Pancreas (tissue), 10 donors: ENCODE measurements at regions not wholly inside any gene's neighbourhood (a gene's known extent, or its start where the extent isn't known, plus 50 kb on each side); places are given as distances from the start of the nearest gene placed in this dataset.

ENCODE experiments used
- ATAC-seq, 4 donors: fragments of 200-7000 bp; cut with Tn5 transposase; one replicate each; pipeline versions ENCODE4 v1.8.0 to v1.9.1; 2020; ENCODE audit warnings: mild to moderate bottlenecking in 4 of 4, moderate library complexity in 4 of 4
- DNase-seq, 6 donors: peaks; one replicate each; pipeline ENCODE4 v3.0.0-alpha.2; 2020
- FAIRE-seq: peaks from 2 replicates; lab custom pipeline; 2012; peaks lifted over from hg19 to GRCh38; lab: Jason Lieb, UNC
- H3K27ac ChIP-seq, 4 donors: fragments of 200-600 bp; sonication (generic); 1 replicate in 3 of 4; 2 replicates in 1 of 4; pipeline versions ENCODE4 v1.5.0 to v1.8.0; 2020
- H3K27me3 ChIP-seq, 4 donors: fragments of 200-600 bp; one replicate each; pipeline ENCODE4 v1.8.0; 2021
- H3K36me3 ChIP-seq, 3 donors: fragments of 200-600 bp; sonication (generic) in 1 of 3; one replicate each; pipeline versions ENCODE4 v1.5.0 to v1.8.0; 2020 to 2021
- H3K4me1 ChIP-seq, 3 donors: fragments of 200-600 bp; one replicate each; pipeline ENCODE4 v1.8.0; 2021
- H3K4me3 ChIP-seq, 4 donors: fragments of 200-600 bp; sonication (generic) in 2 of 4; one replicate each; pipeline versions ENCODE4 v1.5.0 to v1.8.0; 2020 to 2021
- H3K9me3 ChIP-seq, 4 donors: fragments of 200-600 bp; one replicate each; pipeline ENCODE4 v1.8.0; 2021
- CTCF ChIP-seq, 4 donors: fragments of 200-600 bp; sonication (generic) in 3 of 4; IDR thresholded peaks; one replicate each; pipeline versions ENCODE4 v1.5.0 to v1.8.0; 2021; ENCODE audit warnings: antibody characterized with exemption in 4 of 4
- WGBS, 2 donors: extraction: QIAGEN DNeasy Blood & Tissue Kit; methylation state at CpG; one replicate each; pipeline ENCODE4 v1.1.7; 2013; 5-methylcytosine and 5-hydroxymethylcytosine counted together
- intact Hi-C, 3 donors: fragments of 100-400 bp; cut with DNase I; formaldehyde crosslinking; loops; one replicate each; pipeline versions ENCODE4 v1.11.1 to v1.14.2; 2022
- donor health status: healthy with polysubstance abuse.
- donor health status: DM: no; HTN: no; CAD: no; lungs with moderate emphysema.
- donor health status: DM: no; HTN: no; CAD: no.
- donor health status: control.
- donor health status: control.
- donor health status: Bipolar disorder and iron deficiency.
- donor health status: DM: yes; HTN: yes; CAD: no.
- donor health status: DM: no; HTN: no; CAD: no.
- donor health status: DM: no; HTN: no; CAD: no.
- donor health status: DM: yes; HTN: yes; CAD: no.

DNA sequence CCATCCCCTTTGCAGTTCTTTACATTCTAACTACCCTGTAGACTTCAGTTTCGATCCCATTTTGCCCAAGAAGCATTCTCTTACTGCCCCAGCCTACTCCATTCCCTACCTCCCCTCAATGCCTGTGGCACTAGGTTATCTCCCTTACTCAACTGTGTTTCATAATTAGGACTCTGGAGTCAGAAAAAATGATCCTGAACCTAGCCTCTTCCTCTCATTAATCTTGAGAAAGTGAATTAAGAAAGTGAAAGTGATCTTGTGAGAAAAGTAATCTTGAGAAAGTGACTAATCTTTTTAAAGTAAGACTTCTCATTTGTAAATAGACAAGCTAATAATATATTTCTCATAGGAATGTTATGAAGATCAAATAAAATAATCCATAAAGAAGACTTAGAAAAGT lies 444.0 kb upstream of the TRPC7 start:
- TF ChIP-seq CTCF (IDR thresholded peaks at IDR 0.05), result no peak
- Histone ChIP-seq H3K36me3 (no peaks in the 10 kb centered on the region), H3K4me1 (no peaks in the 10 kb centered on the region), H3K4me3 (no peak overlapping the region), H3K27me3 (no peaks in the 10 kb centered on the region), H3K27ac (no peak overlapping the region), H3K9me3 (no peaks in the 10 kb centered on the region)
- FAIRE-seq (no peak), ATAC-seq (no peak), DNase-seq (no peak)
- intact Hi-C loops, result no loop called here
- WGBS, 2 donors, result 50 to 61% methylated on average over 1 of the region's 1 CpG

DNA sequence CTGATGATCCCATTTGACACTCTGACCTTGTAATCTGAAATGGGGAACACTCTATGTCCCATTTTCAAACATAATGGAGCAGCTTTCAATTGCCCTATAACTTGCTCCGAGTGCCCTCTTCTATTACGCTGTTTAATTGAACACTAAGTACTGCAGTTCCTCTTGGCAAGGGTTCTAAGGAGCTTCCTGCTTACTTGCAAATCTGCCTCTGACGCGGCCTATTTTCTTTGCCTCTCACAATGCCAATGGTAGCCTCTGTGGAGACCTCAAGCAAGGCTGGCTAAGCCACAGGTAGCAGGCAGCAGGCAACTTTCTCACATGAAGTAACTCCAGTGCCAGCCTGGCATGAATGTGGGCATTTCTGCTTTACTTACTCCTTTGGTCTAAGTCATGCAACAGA lies 443.4 kb upstream of the TRPC7 start:
- Histone ChIP-seq H3K4me3 (no peak overlapping the region), H3K9me3 (no peaks in the 10 kb centered on the region), H3K27ac (no peak overlapping the region), H3K36me3 (no peaks in the 10 kb centered on the region), H3K4me1 (no peaks in the 10 kb centered on the region), H3K27me3 (no peaks in the 10 kb centered on the region)
- no peak for DNase-seq
- no peak for ATAC-seq
- no peak for TF ChIP-seq CTCF (IDR thresholded peaks at IDR 0.05)
- 82 to 87% methylated on average over 4 of the region's 4 CpGs for WGBS, 2 donors
- intact Hi-C loops, result no loop called here
- FAIRE-seq, result no peak

GRCh38 chr5:136805466-136805865 lies 440.1 kb upstream of the TRPC7 start:
- intact Hi-C loops, result no loop called here
- WGBS, 2 donors, result 92% methylated on average over 2 of the region's 2 CpGs
- FAIRE-seq (no peak), ATAC-seq (no peak), DNase-seq (no peak)
- Histone ChIP-seq H3K27ac (no peak overlapping the region), H3K27me3 (no peaks in the 10 kb centered on the region), H3K4me1 (no peaks in the 10 kb centered on the region), H3K9me3 (no peaks in the 10 kb centered on the region), H3K36me3 (no peaks in the 10 kb centered on the region), H3K4me3 (no peak overlapping the region)
- TF ChIP-seq CTCF (IDR thresholded peaks at IDR 0.05), result no peak

GRCh38 chr5:136802383-136802782 lies 437.0 kb upstream of the TRPC7 start:
- WGBS, 2 donors, result 45 to 51% methylated on average over 2 of the region's 2 CpGs
- ATAC-seq (peak in 1 of 4 donors; percentile 50), FAIRE-seq (no peak), DNase-seq (peak in 1 of 6 donors; percentile 19)
- TF ChIP-seq CTCF (IDR thresholded peaks at IDR 0.05), result no peak
- H3K27me3 ChIP-seq, result no peaks in the 10 kb centered on the region
- no peak overlapping the region for H3K4me3 ChIP-seq
- intact Hi-C loops, result no loop called here
- H3K36me3 ChIP-seq, result no peaks in the 10 kb centered on the region
- no peaks in the 10 kb centered on the region for H3K4me1 ChIP-seq
- no peak overlapping the region for H3K27ac ChIP-seq
- no peaks in the 10 kb centered on the region for H3K9me3 ChIP-seq

DNA sequence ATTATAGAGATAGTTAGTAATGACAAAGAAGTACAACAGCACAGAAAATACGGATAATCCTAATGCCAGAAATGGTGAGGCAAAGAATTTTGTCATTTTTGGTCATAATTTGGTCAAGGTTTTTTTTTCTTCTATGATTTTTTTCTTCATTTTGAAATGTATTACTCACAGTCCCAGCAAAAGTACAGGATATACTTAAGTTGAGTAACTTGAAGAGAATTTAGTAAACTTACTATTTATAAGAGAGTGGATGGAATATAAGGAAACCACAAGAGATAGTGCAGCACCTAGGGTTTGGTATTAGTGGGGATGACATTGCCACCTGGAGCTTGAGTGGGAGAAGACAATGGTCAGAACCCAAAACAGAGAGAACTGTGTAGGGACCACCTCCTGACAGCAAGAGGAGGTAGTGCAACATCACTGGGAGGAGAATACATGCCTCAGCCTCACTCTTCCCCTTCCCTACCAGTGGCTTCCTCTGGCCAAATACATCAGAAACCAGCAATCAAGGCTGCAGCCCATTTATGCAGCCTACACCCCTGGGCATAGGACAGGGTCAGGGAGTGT lies 434.5 kb upstream of the TRPC7 start:
- Histone ChIP-seq H3K27me3 (no peaks in the 10 kb centered on the region), H3K4me3 (no peak overlapping the region), H3K36me3 (no peaks in the 10 kb centered on the region), H3K4me1 (no peaks in the 10 kb centered on the region), H3K27ac (no peak overlapping the region), H3K9me3 (no peaks in the 10 kb centered on the region)
- ATAC-seq (no peak), FAIRE-seq (no peak), DNase-seq (no peak)
- no peak for TF ChIP-seq CTCF (IDR thresholded peaks at IDR 0.05)
- intact Hi-C loops, result loop anchor here in 1 of 3 donors (10.0 kb wide), 1 partner anchor 695 kb away; the partner anchor contains the start of gene SPOCK1
- WGBS, 2 donors, result 47% methylated on average over 1 of the region's 1 CpG
